HG02852 (cell line): ENCODE measurements at regions not wholly inside any gene's neighbourhood (a gene's known extent, or its start where the extent isn't known, plus 50 kb on each side); places are given as distances from the start of the nearest gene placed in this dataset.

Experiments
- ATAC-seq: cut with Tn5 transposase; IDR thresholded peaks from one replicate; pipeline ENCODE4 v1.9.1; 2021; ENCODE audit warnings: mild to moderate bottlenecking, moderate library complexity; ENCODE audit not compliant: unreplicated experiment

DNA sequence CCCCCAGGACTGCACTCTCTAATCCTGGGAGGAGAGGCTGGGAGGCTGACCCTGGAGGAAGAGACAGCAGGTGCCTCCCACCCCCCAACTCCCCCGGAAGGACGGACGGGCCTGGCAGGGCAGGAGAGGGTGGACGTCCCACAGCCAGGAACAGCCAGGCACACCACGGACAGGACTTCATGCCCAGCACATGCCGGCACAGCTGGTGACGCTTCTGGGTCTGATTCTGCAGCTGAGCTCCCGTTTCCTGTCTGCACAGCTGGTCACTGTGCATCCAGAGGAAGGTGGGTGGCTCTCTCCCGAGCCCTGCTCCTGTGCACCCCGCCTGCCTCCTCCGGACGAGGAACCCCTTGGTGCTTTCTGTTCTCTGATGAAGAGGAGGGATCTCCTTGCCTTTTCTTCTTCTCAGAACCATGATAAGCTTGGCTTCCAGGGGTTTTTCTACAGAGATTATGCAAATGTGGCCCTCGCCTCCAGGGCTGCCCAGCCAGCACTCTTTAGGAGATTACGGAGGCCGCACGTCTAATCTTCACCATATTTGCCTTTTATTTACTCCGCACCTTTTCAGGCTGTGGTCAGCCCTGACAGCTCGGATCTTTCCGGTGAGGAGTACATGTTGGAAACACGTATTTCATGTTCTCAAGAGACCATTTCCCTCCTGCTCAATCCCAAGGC lies 1295.8 kb downstream of the BRD1 start:
- no peak for ATAC-seq

DNA sequence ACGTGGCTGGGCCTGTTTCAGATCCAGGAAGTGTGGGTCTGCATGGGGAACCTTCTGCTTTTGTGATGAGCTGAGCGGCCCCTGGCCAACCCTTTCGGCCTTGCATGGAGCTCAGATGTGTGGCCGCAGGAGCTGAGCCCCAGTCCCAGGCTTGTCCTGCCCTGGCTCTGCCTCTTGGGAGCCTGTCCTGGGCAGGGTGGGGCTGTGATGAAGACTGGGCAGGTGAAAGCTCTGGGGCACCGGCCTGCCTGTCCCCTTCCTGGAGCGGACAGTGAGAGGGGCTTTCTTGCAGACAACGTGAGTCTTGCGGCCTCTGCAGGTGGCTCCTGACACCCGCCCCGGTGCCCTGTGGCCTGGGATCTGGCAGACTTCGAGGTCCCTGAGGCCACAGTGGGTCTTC lies 1296.6 kb downstream of the BRD1 start:
- no peak for ATAC-seq

DNA sequence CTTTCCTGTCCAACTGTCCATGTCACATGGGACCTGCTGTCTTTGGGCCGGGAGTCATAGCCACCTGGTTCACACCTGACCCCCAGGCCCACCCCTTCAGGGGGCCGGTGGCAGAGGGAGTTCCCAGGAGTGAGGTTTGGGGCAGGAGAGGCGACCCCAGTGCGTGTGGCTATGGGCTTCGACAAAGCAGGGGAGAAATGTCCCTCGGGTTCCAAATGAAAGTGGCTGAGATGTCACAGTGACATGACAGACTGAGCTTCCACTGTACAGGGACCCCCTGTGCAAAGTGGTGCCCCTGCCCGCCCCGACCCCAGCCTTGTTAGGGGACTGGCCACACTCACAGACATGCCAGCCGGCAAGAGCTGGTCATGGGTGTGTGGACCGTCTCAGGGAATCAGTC lies 1297.0 kb downstream of the BRD1 start:
- no peak for ATAC-seq

DNA sequence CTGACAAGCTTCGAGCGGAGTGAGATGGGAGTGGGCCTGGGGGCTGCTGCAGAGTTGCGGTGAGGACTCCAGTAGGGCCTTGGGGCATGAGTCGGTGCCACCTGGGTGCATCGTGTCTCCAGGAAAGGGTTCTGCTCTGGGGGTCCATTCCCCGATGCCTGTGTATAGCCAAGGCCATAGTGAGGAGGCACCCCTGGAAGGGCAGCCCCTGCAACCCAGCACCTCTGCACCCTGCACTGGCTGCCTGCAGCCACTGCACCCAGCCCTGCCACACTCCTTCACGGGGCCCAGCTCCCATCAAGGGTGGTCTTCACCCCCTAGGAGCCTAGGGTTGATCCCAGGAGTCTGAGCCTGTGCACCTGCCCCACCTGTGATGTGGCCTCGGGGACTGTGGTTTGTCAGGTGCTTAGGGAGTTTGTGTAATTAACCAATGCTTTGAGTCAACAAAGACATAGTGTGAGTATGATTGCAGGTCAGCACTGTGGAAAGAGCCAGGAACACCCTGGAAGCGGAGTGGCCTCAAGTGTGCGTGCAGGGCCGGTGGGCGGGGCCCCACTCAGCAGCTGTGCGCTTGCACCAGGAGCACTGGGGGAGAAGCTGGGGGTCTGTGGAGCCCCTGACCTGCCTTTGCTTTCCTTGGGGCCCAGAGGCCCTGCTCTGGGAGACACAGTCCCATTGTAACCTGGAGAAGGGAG lies 1299.3 kb downstream of the BRD1 start:
- ATAC-seq: no peak

DNA sequence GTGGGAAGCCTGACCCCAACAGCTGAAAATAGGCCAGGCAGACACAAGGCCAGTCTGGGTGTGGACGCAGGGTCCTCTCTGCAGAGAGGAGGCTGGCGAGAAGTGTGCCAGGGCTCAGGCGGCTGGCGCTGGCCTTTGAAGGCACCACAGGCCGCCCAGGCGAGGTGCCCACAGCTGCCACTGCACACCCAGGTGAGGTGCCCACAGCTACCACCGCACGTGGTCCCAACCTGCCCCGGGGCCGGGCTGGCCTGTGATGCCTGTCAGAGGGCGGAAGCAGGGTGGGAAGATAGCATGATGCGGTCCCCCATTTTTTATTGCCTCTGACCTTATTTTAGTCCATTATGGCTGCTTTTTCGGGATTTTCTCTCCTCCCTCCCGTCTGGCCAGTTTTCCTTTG lies 1303.9 kb downstream of the BRD1 start:
- ATAC-seq: no peak

DNA sequence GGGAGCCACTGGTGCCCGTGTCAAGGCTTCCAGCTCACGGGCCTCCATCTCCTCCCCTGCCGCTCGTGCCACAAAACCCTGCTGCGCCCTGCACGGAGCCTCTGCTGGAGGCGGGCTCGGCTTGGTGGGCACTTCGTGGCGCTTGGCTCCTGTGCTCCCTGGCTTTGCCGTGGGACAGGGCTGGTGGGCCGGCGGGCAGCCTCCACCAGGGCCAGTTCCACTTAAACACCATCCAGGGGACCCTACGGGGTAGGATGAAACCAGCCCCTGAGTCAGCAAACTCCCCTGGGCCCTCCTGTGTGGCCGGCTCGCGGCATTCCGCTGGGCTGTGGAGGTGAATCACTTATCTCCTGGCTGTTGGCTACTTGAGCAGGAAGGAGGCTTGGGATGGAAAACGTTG lies 1304.6 kb downstream of the BRD1 start:
- no peak for ATAC-seq

DNA sequence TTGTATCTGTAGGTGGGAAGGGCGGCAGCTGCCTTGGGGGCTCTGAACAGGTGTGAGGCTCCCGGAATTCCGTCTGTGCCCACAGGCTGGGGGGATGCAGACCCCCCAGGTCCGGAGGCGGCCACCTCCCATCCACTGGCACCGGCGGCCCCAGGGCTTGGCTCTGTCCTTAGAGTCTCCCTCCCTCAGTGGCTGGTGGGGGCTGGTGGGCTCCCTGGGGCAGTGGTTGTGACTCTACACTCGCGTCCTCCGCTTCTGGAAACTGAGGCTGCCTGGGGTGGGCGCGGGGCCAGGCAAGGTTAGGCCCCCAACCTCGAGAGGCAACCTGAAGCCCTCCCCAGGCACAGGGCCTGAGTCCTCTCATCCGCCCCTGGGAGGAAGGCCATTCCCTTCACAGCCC lies 1305.4 kb downstream of the BRD1 start:
- ATAC-seq: no peak

DNA sequence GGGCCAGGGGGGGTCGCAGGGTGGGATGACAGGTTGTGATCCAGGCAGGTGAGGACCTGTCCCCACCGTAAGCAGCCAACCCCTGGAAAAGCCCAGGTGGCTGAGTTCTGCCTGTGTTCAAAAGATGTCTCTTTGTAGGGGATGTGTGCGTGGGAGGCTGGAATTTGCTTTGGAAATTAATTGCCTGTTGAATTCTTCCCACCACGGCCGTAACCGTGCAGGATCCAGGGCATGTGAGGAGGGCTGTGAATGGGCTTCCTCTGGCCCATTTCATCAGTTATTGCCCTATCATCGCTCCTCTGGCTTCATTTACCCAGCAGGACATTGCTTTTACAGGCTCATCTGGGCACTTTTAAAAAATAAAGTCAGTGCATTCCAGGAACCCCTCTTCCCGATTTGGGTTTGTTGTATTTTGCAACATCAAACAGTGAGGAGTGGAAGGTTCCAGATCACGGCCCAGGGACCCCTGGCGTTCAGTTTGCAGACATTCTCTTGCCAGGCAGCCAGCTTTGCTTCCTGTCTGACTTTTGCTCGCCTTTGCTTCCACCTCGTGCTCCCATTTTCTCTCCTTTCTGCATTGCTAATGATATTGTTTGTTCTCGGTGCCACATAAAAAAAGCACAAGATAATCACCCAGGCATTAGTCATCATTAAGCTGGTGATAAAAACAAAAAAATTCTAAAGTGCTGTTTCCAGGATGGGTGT lies 1306.6 kb downstream of the BRD1 start:
- no peak for ATAC-seq

DNA sequence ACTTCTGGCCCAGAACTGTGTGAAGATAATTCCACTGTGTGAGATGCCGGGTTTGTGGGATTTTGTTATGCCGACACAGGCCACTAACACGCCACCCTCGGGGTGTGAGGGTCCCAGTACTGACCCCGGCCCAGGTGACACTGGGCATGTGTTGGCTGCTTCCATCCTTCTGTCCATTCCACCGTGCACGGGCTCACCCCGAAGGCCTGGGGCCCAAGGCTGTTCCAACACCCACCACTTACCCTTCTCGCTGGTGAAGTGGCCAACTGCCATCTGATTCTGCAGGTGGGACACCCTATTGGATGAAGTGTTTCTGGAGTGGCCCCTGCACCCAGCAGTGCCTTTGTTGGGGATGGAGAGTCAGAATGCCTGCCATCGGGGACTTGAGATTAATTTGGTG lies 1307.5 kb downstream of the BRD1 start:
- no peak for ATAC-seq

DNA sequence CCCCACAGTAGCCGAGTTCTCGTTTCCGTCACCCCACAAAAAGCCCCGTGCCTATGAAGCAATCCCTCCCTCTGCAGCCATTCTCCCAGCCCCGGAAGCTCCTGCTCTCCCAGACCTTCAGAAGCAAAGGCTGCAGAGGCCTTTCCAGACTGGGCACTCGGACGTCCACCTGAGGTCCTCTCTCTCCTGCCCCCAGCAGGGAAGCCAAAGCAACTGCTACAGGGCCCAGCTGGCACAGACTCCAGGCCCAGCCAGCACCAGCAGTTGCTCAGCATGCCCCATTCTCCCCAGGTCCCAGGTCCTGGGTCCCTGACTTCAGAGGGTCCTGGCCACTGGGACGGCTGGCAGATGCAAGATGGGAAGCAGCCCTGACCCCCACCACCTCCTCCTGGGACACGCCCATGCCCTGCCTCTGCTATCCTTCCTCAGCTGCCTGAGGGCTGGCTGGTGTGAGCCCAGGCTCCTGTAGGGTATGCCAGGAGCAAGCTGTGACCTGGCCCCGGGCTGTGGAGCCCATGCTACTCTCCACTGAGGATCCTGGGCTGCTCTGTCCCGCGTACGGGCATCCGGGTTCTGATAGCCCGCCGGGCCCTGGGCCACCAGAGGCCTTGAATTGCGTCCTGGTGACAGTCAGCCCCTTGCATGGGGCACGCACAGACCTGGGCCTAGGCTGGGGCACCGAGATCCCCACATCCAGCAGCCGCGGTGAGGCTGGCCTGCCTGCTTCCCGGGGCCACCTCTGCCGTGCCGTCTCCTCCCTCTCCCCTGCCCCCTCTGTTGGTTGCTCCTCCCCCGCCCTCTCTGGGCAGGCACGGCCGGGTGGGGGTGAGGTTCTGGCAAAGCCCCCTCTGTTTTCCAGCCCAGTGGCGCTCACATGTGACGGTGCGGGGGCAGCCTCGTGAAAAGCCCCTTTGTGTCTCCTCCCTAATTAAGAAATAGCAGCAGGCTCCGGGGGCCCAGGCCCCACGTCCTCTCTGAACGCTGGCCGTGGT lies 1310.3 kb downstream of the BRD1 start:
- ATAC-seq: no peak

DNA sequence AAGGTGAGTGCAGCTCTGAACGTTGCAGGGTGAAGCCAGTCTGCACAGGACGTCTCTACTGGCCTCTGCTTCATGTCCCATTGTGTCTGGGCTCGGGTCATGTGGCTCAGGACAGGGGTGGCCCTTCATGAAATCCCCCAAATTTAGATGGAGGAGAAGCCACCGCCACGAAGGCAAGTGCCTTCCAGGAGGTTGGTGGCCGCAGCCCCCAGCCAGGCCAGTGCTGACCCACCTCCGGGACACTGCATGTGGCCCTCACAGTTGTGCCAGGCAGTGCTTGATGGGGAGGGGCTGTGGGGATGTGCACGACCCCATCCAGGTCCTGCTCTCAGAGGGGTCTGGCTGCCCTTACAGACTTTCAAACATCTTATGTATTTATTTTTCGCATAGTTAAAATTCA lies 1311.1 kb downstream of the BRD1 start:
- no peak for ATAC-seq

DNA sequence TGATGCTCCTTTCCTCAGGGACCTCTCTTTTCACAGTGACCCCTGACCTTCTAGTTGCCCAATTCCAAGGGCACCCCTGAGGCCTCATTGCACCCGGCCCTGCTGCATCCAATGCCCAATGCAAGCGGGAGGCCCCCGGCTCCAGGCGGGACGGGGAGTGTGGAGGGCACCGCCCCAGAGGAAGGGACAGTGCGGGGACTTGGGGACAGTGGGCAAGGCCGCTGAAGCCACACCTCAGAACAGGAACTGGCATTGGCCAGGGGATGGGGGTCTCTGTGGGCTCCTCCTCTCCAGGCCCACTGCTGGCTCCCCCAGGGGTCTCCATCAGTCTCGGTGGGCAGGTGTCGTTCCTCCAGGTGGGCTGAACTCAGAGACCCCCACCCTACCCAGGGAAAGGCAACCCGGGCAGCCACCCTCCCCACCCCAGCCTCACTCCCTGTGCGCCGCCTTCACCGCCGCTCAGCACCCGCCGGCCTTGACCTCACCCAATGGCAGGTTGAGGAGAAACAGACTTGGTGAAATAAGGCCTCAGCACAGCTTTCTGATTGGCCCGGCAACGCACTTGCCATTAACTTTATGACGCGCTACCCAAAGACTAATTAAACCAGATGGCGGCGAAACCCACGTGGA lies 1312.0 kb downstream of the BRD1 start:
- no peak for ATAC-seq

DNA sequence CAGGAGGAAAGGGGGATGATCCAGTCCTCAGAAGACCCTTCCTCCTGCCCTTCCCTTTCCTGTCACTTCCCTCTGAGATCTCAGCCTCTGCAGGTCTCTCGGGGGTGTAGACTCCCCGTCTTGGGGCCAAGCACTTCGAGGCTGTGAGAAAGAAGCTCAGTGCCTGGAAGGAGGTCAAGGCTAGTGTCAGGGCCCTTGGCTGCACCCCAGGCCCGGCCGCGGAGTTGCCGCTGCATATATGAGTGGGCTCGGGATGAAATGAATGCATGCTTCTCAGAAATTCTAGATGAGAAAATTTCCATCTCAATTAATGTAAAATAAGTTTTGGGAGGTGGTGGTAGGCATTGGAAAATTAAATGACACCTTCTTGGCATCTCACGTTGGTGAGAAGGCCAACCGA lies 1313.7 kb downstream of the BRD1 start:
- ATAC-seq: no peak

DNA sequence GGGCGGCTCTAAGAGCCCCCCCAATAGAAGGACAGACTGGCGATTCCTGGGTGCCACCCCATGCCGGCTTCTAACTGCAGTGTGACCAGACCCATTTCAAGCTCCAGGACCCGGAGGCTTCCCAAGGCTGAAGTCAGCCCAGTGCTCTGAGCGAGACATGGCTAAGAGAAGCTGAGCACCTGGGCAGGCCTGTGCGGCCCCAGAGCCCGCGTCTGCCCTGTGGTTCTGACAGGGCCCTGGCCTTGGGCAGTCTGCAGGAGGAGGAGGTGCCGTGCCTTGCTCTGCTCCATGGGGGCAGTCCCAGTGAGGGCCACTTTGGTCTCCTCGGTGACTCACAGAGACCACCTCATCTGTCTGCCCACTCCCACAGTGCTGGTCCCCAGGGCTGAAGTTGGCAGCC lies 1314.2 kb downstream of the BRD1 start:
- ATAC-seq: no peak

DNA sequence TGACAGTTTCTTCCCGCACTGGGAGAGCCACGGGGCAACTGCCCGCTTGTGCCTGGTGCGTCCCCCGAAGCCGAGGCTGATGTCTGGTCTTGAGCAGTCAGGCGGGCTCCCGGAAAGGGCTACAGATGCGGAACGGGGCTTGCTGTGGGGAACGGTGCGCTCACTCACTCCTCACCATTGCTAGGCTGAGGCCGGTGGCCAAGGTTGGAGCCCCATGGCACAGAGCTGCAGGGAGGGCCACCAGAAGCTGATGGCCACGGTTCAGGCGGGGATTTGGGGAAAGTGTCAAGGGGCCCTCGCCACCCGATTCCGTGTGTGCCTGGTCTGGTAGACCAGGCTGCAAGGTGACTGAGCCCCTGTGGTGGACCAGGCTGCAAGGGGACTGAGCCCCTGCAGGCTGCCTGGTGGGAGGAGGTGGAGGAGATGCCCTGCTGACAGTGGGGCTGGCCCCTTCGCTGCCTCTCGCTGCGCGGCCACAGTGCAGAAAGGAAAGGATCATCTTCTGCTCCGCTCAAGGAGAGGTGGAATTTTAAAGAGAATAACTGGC lies 1315.8 kb downstream of the BRD1 start:
- no peak for ATAC-seq

DNA sequence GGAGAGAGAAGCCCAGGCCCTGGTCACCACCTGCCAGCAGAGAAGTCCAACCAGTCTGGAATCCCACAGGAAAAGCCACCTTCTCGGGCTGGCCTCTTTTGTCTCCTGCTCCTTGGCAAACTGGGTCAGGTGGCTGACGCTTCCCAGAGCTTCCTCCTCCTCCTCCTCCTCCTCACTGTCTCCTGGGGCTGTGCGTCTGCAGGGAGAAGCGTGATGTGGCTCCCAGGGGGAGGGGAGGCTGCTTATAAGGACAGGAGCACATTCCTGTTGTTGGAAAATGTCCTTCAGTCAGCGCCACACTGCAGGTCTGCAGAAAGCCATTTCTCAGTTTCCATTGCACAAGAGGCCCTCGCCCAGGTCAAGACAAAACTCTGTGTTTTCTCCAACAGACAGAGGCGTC lies 1316.5 kb downstream of the BRD1 start:
- no peak for ATAC-seq

DNA sequence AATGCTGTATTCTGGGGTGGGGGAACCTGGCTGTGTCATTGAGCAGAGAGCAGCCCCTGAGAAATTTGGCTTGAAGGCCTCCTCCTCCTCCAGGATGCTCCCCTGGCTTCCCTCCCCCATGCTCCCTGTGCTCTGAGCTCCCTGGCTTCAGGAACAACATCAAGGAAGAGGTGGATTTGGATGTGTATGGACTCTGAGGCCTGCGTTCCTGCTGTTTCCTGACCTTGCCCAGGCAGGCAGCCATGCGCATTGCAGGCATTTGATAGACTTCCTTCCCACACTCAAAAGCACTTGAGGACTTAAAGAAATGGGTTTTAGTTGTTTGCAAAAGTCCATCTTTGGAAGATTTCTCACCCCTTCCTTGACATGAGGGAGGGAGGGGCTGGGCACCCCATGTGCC lies 1317.1 kb downstream of the BRD1 start:
- ATAC-seq: no peak

DNA sequence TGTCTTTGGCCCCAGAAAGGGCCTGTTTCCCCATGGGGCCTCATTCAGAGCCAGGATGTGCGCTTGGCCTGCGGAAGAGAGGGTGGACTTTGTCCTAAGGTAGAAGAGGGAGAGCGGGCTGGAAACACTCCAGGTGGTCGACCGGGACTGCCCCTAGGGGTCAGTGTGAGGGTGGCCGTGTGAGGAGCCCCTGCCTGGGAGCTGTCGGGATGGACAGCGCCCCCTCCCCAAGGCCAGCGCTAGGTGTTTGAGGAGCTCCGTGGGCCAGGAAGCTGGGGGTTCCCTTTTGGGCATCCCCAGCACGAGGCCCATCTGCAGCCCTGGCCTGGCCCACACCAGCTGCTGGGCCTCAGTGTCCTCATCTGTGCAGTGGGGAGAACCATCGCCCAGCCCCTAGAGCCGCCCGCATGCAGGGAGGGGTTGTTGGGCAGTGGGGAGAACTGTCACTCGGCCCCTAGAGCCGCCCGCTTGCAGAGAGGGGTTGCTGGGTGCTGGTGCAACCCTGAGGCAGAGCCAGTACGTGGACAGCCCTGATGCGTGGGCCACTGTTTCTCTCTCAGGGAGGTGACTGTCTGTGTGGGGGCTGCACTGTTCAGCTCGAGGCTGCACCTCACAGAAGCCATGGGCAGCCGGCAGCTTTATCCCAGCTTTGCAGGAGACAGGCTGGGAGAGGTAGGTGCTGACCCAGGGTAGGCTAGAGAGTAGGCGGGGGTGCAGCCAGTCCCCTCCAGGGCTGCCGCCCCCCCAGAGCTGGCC lies 1319.9 kb downstream of the BRD1 start:
- ATAC-seq: no peak

DNA sequence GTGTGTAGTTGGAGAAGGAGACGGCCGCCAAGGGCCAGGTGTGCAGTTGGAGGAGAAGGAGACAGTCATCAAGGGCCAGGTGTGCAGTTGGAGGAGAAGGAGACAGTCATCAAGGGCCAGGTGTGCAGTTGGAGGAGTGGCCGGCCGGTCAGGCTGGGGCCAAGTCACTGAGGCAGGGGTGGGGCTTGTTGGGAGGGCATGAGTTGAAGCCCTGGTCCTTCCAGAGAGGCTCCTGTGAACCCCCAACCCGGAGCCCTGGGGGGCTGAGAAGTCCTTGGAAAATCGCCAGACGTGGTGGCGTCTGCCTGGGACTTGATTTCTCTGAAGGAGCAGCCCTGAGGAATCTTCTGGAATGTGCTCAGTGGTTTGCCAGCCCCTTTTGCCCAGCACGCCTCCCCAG lies 1320.5 kb downstream of the BRD1 start:
- ATAC-seq: no peak
